Activated naive CD8-positive, alpha-beta T cell treated with anti-CD3 and anti-CD28 coated beads, Interleukin-2, amount 10 ng/mL, durations not matched to agents 7 days and 5 days (primary cell): ENCODE measurements at regions not wholly inside any gene's neighbourhood (a gene's known extent, or its start where the extent isn't known, plus 50 kb on each side); places are given as distances from the start of the nearest gene placed in this dataset.

Experiments used
- ATAC-seq: fragments of 150-1000 bp; cut with Tn5 transposase; one replicate; pipeline ENCODE4 v1.10.0; 2021; ENCODE audit warnings: low read depth, moderate library complexity
- POLR2A ChIA-PET: fragments of 350-600 bp; sonication (Branson Sonifier 250); formaldehyde crosslinking; loops from one replicate; lab custom pipeline; 2021; ENCODE audit warnings: antibody characterized with exemption; lab: Charles Lee
- DNase-seq: peaks from one replicate; pipeline ENCODE4 v3.0.0; 2021
- H3K27ac Mint-ChIP-seq: one replicate; pipeline ENCODE4 v1.8.0; 2022; ENCODE audit warnings: mild to moderate bottlenecking, mixed read lengths
- H3K27me3 Mint-ChIP-seq: one replicate; pipeline ENCODE4 v1.8.0; 2022; ENCODE audit warnings: mild to moderate bottlenecking, moderate library complexity, mixed read lengths
- H3K36me3 Mint-ChIP-seq: one replicate; pipeline ENCODE4 v1.8.0; 2021; ENCODE audit warnings: mild to moderate bottlenecking, mixed read lengths
- H3K4me1 Mint-ChIP-seq: one replicate; pipeline ENCODE4 v1.8.0; 2021; ENCODE audit warnings: mixed read lengths
- H3K4me3 Mint-ChIP-seq: one replicate; pipeline ENCODE4 v1.8.0; 2022; ENCODE audit warnings: mild to moderate bottlenecking, moderate library complexity, mixed read lengths
- H3K9me3 Mint-ChIP-seq: one replicate; pipeline ENCODE4 v1.8.0; 2021; ENCODE audit warnings: mixed read lengths

DNA sequence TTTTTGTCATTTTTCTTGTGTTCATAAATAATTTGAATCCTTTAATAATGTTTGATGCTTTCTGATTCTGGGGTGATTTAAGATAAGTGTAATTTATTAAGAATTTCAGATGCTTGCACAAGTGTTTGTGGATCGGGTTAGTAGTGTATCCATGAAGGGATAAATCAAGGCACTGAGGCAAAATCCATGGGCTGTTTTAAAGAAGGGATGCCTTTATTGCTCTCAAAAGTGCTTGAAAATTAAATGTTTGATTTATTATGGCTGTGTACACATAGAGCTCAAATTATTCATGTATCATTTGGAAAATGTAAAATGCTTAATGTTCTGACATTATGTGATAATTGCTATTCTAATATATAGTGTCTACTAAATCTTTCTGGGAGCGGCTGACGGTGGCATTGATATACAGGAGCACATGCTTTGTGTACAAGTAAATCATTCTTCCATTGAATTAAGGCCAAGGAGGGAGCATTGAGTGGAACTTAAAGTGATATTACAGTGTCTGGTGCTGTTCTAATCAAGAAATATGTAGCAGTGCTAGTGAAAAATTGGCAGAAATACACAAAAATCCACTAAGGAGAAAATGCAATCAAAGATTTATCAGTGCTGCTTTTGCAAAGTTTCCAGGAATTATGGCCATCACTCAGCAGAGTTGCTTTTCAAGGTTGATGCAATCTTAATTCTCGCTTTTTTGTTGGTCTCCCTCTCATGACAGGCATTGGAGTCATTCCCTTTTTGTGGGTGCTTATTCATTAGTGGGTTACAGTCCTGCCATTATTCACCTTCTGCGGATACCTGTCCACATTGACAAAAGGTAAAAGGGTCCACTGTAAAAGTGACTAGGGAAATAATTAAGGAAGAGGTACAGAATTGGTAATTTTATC is 181.6 kb downstream of the MFSD1 start:
- POLR2A ChIA-PET, result no interaction called here
- DNase-seq (no peak), ATAC-seq (no peak)
- H3K27me3 Mint-ChIP-seq, result no peaks in the 10 kb centered on the region
- H3K36me3 Mint-ChIP-seq, result no peaks in the 10 kb centered on the region
- no peak overlapping the region for H3K4me3 Mint-ChIP-seq
- no peak overlapping the region for H3K27ac Mint-ChIP-seq
- no peaks in the 10 kb centered on the region for H3K4me1 Mint-ChIP-seq
- H3K9me3 Mint-ChIP-seq, result peaks cover 3% of the 10 kb centered on the region

DNA sequence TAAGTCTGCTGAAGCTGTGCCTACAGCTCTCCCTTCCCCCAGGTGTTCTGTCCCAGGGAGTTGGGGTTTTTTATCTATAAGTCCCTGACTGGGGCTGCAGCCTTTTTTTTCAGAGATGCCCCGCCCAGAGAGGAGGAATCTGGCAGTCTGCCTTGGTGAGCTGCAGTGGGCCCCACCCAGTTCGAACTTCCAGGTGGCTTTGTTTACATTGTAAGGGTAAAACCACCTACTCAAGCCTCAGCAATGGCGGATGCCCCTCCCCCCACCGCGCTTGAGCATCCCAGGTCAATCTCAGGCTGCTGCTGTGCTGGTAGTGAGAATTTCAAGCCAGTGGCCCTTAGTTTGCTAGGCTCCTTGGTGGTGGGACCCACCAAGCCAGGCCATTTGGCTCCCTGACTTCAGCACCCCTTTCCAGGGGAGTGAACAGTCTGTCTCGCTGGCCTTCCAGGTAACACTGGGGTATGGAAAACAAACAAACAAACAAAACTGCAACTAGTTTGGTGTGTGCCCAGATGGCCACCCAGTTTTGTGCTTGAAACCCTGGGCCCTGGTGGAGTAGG is 189.4 kb downstream of the MFSD1 start:
- POLR2A ChIA-PET, result no interaction called here
- Mint-ChIP-seq H3K4me1 (no peaks in the 10 kb centered on the region), H3K9me3 (peaks cover 3% of the 10 kb centered on the region), H3K4me3 (no peak overlapping the region), H3K27ac (no peak overlapping the region), H3K27me3 (peaks cover 2% of the 10 kb centered on the region), H3K36me3 (no peaks in the 10 kb centered on the region)
- no peak for ATAC-seq
- DNase-seq, result no peak

DNA sequence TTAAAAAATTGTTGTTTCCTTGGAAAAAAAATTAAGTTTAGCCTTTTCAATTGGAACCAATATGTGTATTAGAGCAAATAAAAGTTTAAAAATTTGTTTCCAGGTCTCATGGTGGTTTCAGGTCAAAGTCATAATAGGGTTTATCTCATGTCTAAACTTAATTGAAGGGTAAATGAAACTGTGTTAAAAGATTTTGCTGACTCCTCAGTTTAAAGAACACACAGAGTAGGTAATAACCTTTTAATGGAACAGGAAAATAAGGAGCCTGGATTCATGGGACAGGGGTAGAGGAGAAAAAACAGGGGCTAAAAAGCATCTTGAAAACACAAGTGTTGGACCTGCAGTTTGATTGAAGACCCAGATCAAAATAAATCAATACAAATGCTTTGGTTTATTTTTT is 190.6 kb downstream of the MFSD1 start:
- H3K4me1 Mint-ChIP-seq, result no peaks in the 10 kb centered on the region

DNA sequence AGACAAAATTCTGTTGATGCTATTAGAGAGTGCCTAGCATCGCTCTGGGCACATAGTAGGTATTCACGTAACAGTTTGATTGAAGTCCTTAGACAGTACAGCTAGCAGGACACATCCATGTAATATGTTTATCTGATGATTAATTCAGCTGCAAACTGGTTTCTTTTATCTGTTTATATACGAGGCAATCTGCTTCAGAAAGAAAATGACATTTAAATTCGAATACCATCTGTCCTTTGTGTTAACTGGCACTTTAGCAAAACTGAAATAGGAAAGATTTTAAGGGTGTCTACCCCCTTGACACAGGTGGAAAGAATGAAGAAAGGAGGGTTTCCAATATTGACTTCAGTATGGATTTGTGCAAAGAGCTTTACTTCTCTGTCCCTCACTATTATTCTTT is 192.5 kb downstream of the MFSD1 start:
- Mint-ChIP-seq H3K27ac (no peak overlapping the region), H3K27me3 (peaks cover 2% of the 10 kb centered on the region), H3K4me1 (no peaks in the 10 kb centered on the region), H3K9me3 (no peaks in the 10 kb centered on the region), H3K36me3 (no peaks in the 10 kb centered on the region), H3K4me3 (no peak overlapping the region)
- no peak for ATAC-seq
- POLR2A ChIA-PET, result no interaction called here
- no peak for DNase-seq

More for the DNA sequence above, 190.6 kb downstream of the MFSD1 start:
- peaks cover 2% of the 10 kb centered on the region for H3K9me3 Mint-ChIP-seq
- DNase-seq (no peak), ATAC-seq (no peak)
- H3K27me3 Mint-ChIP-seq, result peaks cover 2% of the 10 kb centered on the region
- POLR2A ChIA-PET, result no interaction called here
- H3K4me3 Mint-ChIP-seq, result no peak overlapping the region
- H3K27ac Mint-ChIP-seq, result no peak overlapping the region
- no peaks in the 10 kb centered on the region for H3K36me3 Mint-ChIP-seq

DNA sequence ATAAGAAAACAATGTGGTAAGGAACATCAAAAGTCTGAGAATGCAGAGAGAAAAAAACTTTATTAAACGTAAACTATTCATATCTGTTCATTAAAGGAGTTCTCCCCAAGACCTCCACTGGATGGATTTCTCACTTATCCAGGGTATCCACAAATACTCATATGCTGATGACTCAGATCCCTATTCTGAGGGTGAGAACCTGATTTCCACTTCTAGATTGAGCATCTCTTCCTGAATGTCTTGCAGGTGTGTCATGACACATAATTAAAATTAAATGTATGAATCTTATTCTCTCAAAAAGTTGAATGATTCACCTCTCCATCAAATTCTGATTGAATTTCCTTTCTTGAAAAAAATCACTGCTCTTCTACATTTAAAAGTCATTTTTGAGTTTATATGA is 199.9 kb downstream of the MFSD1 start:
- Mint-ChIP-seq H3K4me3 (no peak overlapping the region), H3K27me3 (no peaks in the 10 kb centered on the region), H3K36me3 (no peaks in the 10 kb centered on the region), H3K9me3 (no peaks in the 10 kb centered on the region), H3K4me1 (no peaks in the 10 kb centered on the region), H3K27ac (no peak overlapping the region)
- POLR2A ChIA-PET, result no interaction called here
- ATAC-seq (no peak), DNase-seq (no peak)

DNA sequence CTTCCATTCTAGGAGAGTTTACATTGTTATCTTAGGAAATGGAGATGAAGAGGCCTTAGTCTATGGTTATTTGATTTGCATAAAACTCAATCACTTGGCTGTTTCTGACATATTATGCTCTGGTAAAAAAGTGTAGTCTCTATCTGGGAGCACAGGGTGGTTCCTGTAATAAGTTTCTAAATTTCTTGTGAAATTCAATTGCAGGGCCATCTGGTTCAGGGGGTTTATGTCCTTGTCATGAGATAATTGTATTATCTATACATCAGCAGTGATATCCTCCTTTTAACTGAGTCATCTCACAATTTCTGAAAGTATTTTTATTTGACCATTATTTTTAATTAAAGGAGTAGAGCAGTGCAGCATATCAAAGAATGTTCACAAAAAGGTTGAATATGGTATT is 203.3 kb downstream of the MFSD1 start:
- Mint-ChIP-seq H3K27ac (no peak overlapping the region), H3K4me1 (no peaks in the 10 kb centered on the region), H3K27me3 (no peaks in the 10 kb centered on the region), H3K36me3 (no peaks in the 10 kb centered on the region), H3K9me3 (no peaks in the 10 kb centered on the region), H3K4me3 (no peak overlapping the region)
- POLR2A ChIA-PET, result no interaction called here
- ATAC-seq (no peak), DNase-seq (no peak)

DNA sequence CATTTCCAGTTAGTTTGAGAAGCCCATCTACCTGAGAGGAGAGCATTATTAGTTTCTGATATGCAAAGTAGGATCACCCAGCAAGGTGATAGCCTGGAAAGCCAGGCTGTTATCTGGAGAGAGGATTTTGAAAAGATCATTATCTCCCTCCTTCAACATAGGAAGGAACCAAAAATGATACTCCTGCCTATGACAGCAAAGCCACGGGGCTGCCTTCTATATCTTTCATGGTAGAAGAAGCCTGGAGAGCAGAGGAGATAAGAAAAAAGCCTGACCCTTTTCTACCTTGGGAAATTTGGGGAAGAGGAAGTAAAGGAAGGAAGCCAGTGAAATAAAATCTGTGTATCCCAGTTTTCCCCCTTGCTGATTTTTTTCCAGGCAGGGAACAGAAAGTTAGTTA is 205.5 kb downstream of the MFSD1 start:
- no peaks in the 10 kb centered on the region for H3K4me1 Mint-ChIP-seq
- POLR2A ChIA-PET, result no interaction called here
- H3K27me3 Mint-ChIP-seq, result no peaks in the 10 kb centered on the region

DNA sequence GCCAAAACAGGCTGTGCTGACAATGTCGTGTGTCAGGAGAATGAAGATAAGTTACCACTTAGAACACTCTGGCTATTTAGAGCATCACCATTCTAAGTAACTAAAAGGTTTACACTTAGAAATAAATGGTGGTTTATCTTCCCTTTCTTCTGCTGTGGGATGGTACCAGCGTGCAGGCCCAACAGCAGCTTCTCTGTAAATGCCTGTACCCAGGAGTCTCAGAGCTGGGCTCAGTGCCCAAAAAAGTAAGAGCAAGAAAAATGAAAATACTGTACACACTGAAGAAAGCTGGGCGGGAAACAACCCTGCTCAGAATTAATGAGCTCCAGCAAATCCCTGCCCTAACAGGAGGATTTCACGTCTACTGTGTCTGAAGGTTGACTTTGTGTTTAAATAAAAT is 206.5 kb downstream of the MFSD1 start:
- DNase-seq (no peak), ATAC-seq (no peak)
- Mint-ChIP-seq H3K27ac (no peak overlapping the region), H3K9me3 (no peaks in the 10 kb centered on the region), H3K27me3 (no peaks in the 10 kb centered on the region), H3K4me3 (no peak overlapping the region), H3K4me1 (no peaks in the 10 kb centered on the region), H3K36me3 (no peaks in the 10 kb centered on the region)
- POLR2A ChIA-PET, result no interaction called here

More for the DNA sequence above, 205.5 kb downstream of the MFSD1 start:
- no peak for ATAC-seq
- Mint-ChIP-seq H3K9me3 (no peaks in the 10 kb centered on the region), H3K27ac (no peak overlapping the region), H3K4me3 (no peak overlapping the region), H3K36me3 (no peaks in the 10 kb centered on the region)
- no peak for DNase-seq

DNA sequence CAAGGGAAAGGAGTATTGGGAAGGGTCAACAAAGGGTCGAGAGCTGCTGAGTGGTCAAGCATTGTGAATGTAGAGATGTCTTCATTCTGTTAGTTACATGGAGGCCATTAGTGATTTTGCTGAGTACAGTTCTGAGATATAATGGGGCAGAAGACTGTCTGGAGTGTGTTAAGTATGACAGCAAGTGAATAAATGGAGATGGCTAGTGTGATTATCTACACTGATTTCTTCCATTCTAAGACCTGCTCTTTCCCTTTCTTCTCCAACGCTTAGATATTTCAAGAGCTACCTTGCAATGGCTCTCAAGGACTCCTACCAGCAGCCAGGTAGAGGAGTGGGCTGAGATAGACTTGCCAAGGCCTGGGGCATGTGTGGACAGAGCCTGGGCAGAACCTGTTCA is 216.5 kb downstream of the MFSD1 start:
- no peaks in the 10 kb centered on the region for H3K9me3 Mint-ChIP-seq
- no peak overlapping the region for H3K4me3 Mint-ChIP-seq
- POLR2A ChIA-PET, result no interaction called here
- H3K27ac Mint-ChIP-seq, result no peak overlapping the region
- H3K27me3 Mint-ChIP-seq, result no peaks in the 10 kb centered on the region
- no peak for DNase-seq
- no peak for ATAC-seq
- H3K36me3 Mint-ChIP-seq, result no peaks in the 10 kb centered on the region
- H3K4me1 Mint-ChIP-seq, result no peaks in the 10 kb centered on the region

DNA sequence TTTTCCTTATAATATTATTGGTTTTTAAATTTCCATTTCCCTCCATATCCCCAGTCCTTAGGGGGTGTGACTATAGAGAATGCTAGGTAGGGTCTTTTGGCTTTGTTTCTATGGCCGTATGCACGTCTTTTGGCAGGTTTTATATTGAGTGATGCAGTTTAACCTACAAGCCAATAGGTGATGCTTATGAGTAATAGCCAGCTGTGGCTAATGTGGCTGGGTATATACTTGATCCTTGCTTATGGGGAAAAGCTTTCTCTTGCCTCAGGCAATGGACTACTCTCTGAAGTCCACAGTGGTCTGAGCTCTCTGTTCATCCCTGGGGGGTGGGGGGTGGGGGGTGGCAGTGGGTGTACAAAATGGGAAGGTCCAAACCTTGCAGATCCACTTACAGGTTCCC is 223.9 kb downstream of the MFSD1 start:
- DNase-seq (no peak), ATAC-seq (no peak)
- POLR2A ChIA-PET, result no interaction called here
- Mint-ChIP-seq H3K9me3 (no peaks in the 10 kb centered on the region), H3K4me3 (no peak overlapping the region), H3K4me1 (no peaks in the 10 kb centered on the region), H3K27ac (no peak overlapping the region), H3K27me3 (no peaks in the 10 kb centered on the region), H3K36me3 (no peaks in the 10 kb centered on the region)

DNA sequence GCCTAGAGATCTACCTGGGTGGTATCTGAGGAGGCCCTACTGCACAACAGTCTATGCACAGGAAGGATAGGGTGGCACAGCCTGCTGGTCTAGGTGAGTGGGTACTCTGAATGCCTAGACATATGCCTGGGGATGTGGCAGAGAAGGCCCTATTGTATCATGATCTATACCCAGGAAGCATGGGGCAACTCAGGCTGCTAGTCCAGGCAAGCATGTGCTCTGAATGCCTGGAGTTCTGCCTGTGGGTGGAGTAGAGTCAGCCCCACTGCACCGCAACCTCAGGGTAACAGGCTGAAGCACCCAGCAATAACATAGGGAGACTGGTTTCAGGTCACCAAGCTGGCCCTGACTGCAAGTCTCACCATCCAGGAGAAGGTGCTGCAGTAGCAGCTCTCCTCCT is 224.7 kb downstream of the MFSD1 start:
- POLR2A ChIA-PET, result no interaction called here
- Mint-ChIP-seq H3K4me1 (no peaks in the 10 kb centered on the region), H3K27ac (no peak overlapping the region), H3K36me3 (no peaks in the 10 kb centered on the region), H3K9me3 (no peaks in the 10 kb centered on the region), H3K27me3 (no peaks in the 10 kb centered on the region), H3K4me3 (no peak overlapping the region)
- DNase-seq, result no peak
- no peak for ATAC-seq

DNA sequence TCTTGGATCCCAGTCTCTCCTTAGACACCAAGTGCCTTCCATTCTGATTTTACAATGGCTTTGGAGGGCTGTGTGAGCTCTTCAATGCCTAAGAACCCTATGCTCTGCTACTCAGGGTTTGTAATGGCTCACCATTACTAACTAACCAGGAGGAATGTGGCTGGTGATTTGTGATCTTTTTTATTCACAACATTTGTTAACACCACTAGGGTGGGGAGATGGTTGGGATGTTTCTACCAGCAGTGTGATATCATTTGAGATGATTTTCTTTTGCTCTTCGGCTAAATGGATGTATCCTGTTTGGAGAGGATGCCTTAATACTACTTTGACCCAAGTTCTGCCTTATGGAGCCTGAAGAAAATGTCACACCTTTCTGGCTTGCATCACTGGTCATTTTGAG is 226.9 kb downstream of the MFSD1 start:
- POLR2A ChIA-PET, result no interaction called here
- no peak for DNase-seq
- H3K4me1 Mint-ChIP-seq, result no peaks in the 10 kb centered on the region

DNA sequence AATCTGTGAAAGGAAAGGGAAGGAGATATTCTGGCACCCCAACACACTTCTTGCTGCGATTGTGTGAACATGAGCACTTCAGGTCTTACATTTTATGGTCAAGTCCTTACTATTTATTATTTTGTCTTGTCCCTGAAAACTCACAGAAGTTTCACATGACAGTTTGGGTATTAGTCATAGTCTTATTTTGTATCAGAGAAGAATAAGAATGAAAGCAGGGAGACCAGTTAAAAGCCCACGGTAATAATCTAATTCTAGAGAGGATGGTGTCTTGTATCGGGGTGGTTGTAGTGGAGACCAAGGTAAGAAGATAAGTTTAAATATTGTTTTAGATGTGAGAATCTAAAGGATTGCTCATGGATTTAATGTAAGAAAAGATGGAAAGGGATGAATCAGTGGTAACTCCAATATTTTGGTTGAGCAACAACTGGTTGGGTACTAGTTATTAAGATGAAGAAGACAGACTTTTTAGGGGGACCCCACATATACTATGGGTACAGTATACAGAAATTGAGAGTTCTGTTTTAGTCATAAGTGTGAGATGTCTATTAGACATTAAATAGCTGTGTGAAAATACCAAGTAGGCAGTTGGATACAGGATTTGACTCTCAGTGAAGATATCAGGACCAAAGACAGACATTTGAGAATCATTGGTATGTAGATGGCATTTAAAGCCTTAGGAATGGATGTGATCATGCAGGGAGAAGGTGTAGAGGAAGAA is 227.6 kb downstream of the MFSD1 start:
- ATAC-seq (no peak), DNase-seq (no peak)
- Mint-ChIP-seq H3K27ac (no peak overlapping the region), H3K4me3 (no peak overlapping the region), H3K27me3 (no peaks in the 10 kb centered on the region), H3K4me1 (no peaks in the 10 kb centered on the region), H3K36me3 (no peaks in the 10 kb centered on the region), H3K9me3 (no peaks in the 10 kb centered on the region)
- POLR2A ChIA-PET, result no interaction called here

More for the DNA sequence above, 226.9 kb downstream of the MFSD1 start:
- Mint-ChIP-seq H3K9me3 (no peaks in the 10 kb centered on the region), H3K27me3 (no peaks in the 10 kb centered on the region), H3K36me3 (no peaks in the 10 kb centered on the region), H3K27ac (no peak overlapping the region), H3K4me3 (no peak overlapping the region)
- ATAC-seq, result no peak
